ENCODE measurements at regions not wholly inside any gene's neighbourhood (a gene's known extent, or its start where the extent isn't known, plus 50 kb on each side); places are given as distances from the start of the nearest gene placed in this dataset.
A peak's percentile ranks its signal among the peaks of the same experiment; 100 is the strongest.

- no peak for DNase-seq (ENCODE audit: low spot score)
Observed at GRCh38 chr3:69535613-69536012, 149.7 kb upstream of the FRMD4B start.

- DNase-seq (ENCODE audit: low spot score), result no peak
Observed at GRCh38 chr3:69532547-69533224, 146.8 kb upstream of the FRMD4B start.

GRCh38 chr3:69531576-69532546, 146.0 kb upstream of the FRMD4B start:
- DNase-seq (ENCODE audit: low spot score), result no peak

GRCh38 chr3:69530554-69530953, 144.7 kb upstream of the FRMD4B start:
- DNase-seq (ENCODE audit: low spot score), result no peak

- DNase-seq (ENCODE audit: low spot score), result no peak
Observed at GRCh38 chr3:69527498-69527897, 141.6 kb upstream of the FRMD4B start.

GRCh38 chr3:69524816-69525215, 138.9 kb upstream of the FRMD4B start:
- DNase-seq (ENCODE audit: low spot score), result no peak

GRCh38 chr3:69521286-69521685, 135.4 kb upstream of the FRMD4B start:
- no peak for DNase-seq (ENCODE audit: low spot score)

GRCh38 chr3:69511361-69511760, 125.5 kb upstream of the FRMD4B start:
- DNase-seq (ENCODE audit: low spot score), result no peak

GRCh38 chr3:69510481-69511030, 124.7 kb upstream of the FRMD4B start:
- DNase-seq (ENCODE audit: low spot score), result peak; percentile 6

- no peak for DNase-seq (ENCODE audit: low spot score)
Observed at GRCh38 chr3:69509288-69509687, 123.4 kb upstream of the FRMD4B start.

- DNase-seq (ENCODE audit: low spot score), result peak; percentile 44
Observed at GRCh38 chr3:69505770-69506407, 120.0 kb upstream of the FRMD4B start.

- peak; percentile 9 for DNase-seq (ENCODE audit: low spot score)
Observed at GRCh38 chr3:69504232-69504631, 118.3 kb upstream of the FRMD4B start.

GRCh38 chr3:69500604-69501003, 114.7 kb upstream of the FRMD4B start:
- DNase-seq (ENCODE audit: low spot score), result no peak

GRCh38 chr3:69499899-69500421, 114.1 kb upstream of the FRMD4B start:
- no peak for DNase-seq (ENCODE audit: low spot score)

- DNase-seq (ENCODE audit: low spot score), result no peak
Observed at GRCh38 chr3:69499422-69499821, 113.5 kb upstream of the FRMD4B start.

GRCh38 chr3:69496856-69497255, 111.0 kb upstream of the FRMD4B start:
- DNase-seq (ENCODE audit: low spot score), result no peak

GRCh38 chr3:69494185-69494584, 108.3 kb upstream of the FRMD4B start:
- DNase-seq (ENCODE audit: low spot score), result no peak

- DNase-seq (ENCODE audit: low spot score), result no peak
Observed at GRCh38 chr3:69493157-69493556, 107.3 kb upstream of the FRMD4B start.

GRCh38 chr3:69491975-69492374, 106.1 kb upstream of the FRMD4B start:
- DNase-seq (ENCODE audit: low spot score), result no peak

- DNase-seq (ENCODE audit: low spot score), result no peak
Observed at GRCh38 chr3:69490971-69491370, 105.1 kb upstream of the FRMD4B start.

- no peak for DNase-seq (ENCODE audit: low spot score)
Observed at GRCh38 chr3:69490235-69490634, 104.3 kb upstream of the FRMD4B start.

GRCh38 chr3:69488026-69488425, 102.1 kb upstream of the FRMD4B start:
- no peak for DNase-seq (ENCODE audit: low spot score)

Data from H4 (cell line).